Right cardiac atrium (tissue), 5 donors: ENCODE measurements at regions not wholly inside any gene's neighbourhood (a gene's known extent, or its start where the extent isn't known, plus 50 kb on each side); places are given as distances from the start of the nearest gene placed in this dataset.
A peak's percentile ranks its signal among the peaks of the same experiment; 100 is the strongest.

Experiments used
- ATAC-seq, 2 donors: fragments of 200-7000 bp; cut with Tn5 transposase; one replicate each; pipeline versions ENCODE4 v1.8.0 to v1.9.1; 2020; ENCODE audit warnings: moderate library complexity in 2 of 2, mild to moderate bottlenecking in 1 of 2
- DNase-seq, 3 donors: peaks; one replicate each; pipeline ENCODE4 v3.0.0-alpha.2; 2020
- H3K27ac ChIP-seq: one replicate; pipeline ENCODE4 v1.5.1; 2013; ENCODE audit warnings: mild to moderate bottlenecking, low read length, control low read depth, moderate library complexity
- H3K27me3 ChIP-seq: one replicate; pipeline ENCODE4 v1.6.1; 2013; ENCODE audit not compliant: control insufficient read depth, insufficient read depth
- H3K4me1 ChIP-seq: one replicate; pipeline ENCODE4 v1.6.1; 2013; ENCODE audit warnings: low read length; ENCODE audit not compliant: control insufficient read depth, insufficient read depth
- H3K4me3 ChIP-seq: one replicate; pipeline ENCODE4 v1.5.1; 2013; ENCODE audit warnings: low read length, control low read depth
- H3K9me3 ChIP-seq: one replicate; pipeline ENCODE4 v1.6.1; 2013; ENCODE audit warnings: low read length; ENCODE audit not compliant: control insufficient read depth
- WGBS: extraction: QIAGEN DNeasy Blood & Tissue Kit; methylation state at CpG from one replicate; pipeline ENCODE4 v1.1.7; 2013; 5-methylcytosine and 5-hydroxymethylcytosine counted together
- intact Hi-C, 4 donors: fragments of 100-400 bp; cut with DNase I; formaldehyde crosslinking; loops; one replicate each; pipeline versions ENCODE4 v1.11.0 to v1.14.0; 2022 to 2023
- donor health status: healthy with polysubstance abuse.
- donor health status: DM: no; HTN: yes; CAD: no.
- donor health status: DM: no; HTN: no; CAD: no.
- donor health status: DM: no; HTN: yes; CAD: no; lungs with severe emphysema.
- donor health status: DM: yes; HTN: yes; CAD: no.

GRCh38 chr9:108762348-108763055 is 93.3 kb downstream of the ACTL7B start:
- no peaks in the 10 kb centered on the region for H3K27me3 ChIP-seq
- intact Hi-C loops: loop anchor here in 2 of 4 donors (5.0 to 10.0 kb wide), 4 partner anchors 188 to 1295 kb away; no protein-coding TSS in a partner anchor
- H3K9me3 ChIP-seq: no peaks in the 10 kb centered on the region
- ATAC-seq: no peak
- H3K4me1 ChIP-seq: no peaks in the 10 kb centered on the region
- no peak overlapping the region for H3K27ac ChIP-seq
- no peak overlapping the region for H3K4me3 ChIP-seq
- 80% methylated on average over 13 of the region's 13 CpGs for WGBS
- DNase-seq: no peak

- ATAC-seq (peak; percentile 84 to 90), DNase-seq (peak; percentile 63 to 74 (median 68))
- H3K4me3 ChIP-seq: no peak overlapping the region
- H3K27ac ChIP-seq: no peak overlapping the region
- intact Hi-C loops: loop anchor here in 2 of 4 donors (5.0 to 10.0 kb wide), 4 partner anchors 187 to 1294 kb away; no protein-coding TSS in a partner anchor
- 25% methylated on average over 9 of the region's 9 CpGs for WGBS
- H3K4me1 ChIP-seq: no peaks in the 10 kb centered on the region
- no peaks in the 10 kb centered on the region for H3K9me3 ChIP-seq
- H3K27me3 ChIP-seq: no peaks in the 10 kb centered on the region
Observed at GRCh38 chr9:108761655-108762347, 94.0 kb downstream of the ACTL7B start.

DNA sequence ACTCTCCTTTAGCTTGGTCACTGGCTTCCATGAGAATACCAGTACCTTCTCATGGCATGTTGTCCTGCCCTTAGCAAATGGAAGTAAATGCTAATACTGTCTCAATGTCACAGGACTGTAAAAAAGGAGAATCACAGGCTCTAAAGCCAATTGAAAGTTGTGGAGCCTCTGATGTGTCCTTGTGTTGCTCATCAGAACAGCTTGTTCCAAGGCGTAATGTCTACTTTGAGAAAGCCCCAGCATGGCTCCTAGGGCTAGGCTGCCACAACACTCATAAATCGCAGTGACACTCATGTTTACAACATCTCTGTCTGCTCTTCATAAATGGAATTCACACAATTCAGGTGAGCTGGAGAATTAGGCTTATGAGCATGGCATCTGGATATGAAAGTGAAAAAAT is 94.9 kb downstream of the ACTL7B start:
- ATAC-seq (no peak), DNase-seq (no peak)
- Histone ChIP-seq H3K4me1 (no peaks in the 10 kb centered on the region), H3K9me3 (no peaks in the 10 kb centered on the region), H3K27ac (no peak overlapping the region), H3K27me3 (no peaks in the 10 kb centered on the region), H3K4me3 (no peak overlapping the region)
- 93% methylated on average over 2 of the region's 2 CpGs for WGBS
- intact Hi-C loops: loop anchor here in 2 of 4 donors (5.0 to 10.0 kb wide), 4 partner anchors 186 to 1294 kb away; no protein-coding TSS in a partner anchor

GRCh38 chr9:108759835-108760234 is 96.0 kb downstream of the ACTL7B start:
- no peak for ATAC-seq
- DNase-seq: no peak
- no peaks in the 10 kb centered on the region for H3K9me3 ChIP-seq
- H3K4me1 ChIP-seq: no peaks in the 10 kb centered on the region
- intact Hi-C loops: loop anchor here in 2 of 4 donors (5.0 to 10.0 kb wide), 4 partner anchors 185 to 1293 kb away; no protein-coding TSS in a partner anchor
- H3K27me3 ChIP-seq: no peaks in the 10 kb centered on the region
- no peak overlapping the region for H3K4me3 ChIP-seq
- H3K27ac ChIP-seq: no peak overlapping the region
- WGBS: 92% methylated on average over 2 of the region's 2 CpGs

- no peaks in the 10 kb centered on the region for H3K4me1 ChIP-seq
- no peaks in the 10 kb centered on the region for H3K27me3 ChIP-seq
- H3K9me3 ChIP-seq: no peaks in the 10 kb centered on the region
- 82% methylated on average over 3 of the region's 3 CpGs for WGBS
- H3K4me3 ChIP-seq: no peak overlapping the region
- ATAC-seq: no peak
- DNase-seq: no peak
- H3K27ac ChIP-seq: no peak overlapping the region
- intact Hi-C loops: no loop called here
Observed at GRCh38 chr9:108759399-108759798, 96.4 kb downstream of the ACTL7B start.

- intact Hi-C loops: no loop called here
- Histone ChIP-seq H3K27ac (no peak overlapping the region), H3K9me3 (no peaks in the 10 kb centered on the region), H3K4me1 (no peaks in the 10 kb centered on the region), H3K4me3 (no peak overlapping the region), H3K27me3 (no peaks in the 10 kb centered on the region)
- WGBS: 66% methylated on average over 3 of the region's 3 CpGs
- ATAC-seq (no peak), DNase-seq (no peak)
Observed at GRCh38 chr9:108756746-108757490, 98.9 kb downstream of the ACTL7B start.

DNA sequence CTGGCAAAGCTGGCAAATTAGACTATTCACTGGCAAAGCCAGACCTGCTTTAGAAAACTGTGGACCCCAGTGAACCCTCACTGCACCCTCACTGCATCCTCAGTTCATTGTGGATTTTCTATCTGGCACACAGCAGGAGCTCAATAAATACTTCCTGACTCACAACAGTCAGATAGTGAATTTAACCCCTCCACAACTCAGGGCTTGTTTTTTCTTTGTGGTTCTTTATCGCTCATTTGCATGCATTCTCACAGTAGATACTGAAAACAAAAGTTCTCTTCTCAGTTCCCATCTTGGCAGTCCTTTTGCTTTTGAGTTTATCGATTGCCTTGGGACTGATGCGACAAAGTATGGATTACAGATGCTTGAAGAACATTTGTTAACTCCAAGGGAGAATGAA is 99.8 kb downstream of the ACTL7B start:
- 59% methylated on average over 3 of the region's 3 CpGs for WGBS
- Histone ChIP-seq H3K9me3 (no peaks in the 10 kb centered on the region), H3K27me3 (no peaks in the 10 kb centered on the region), H3K4me3 (no peak overlapping the region), H3K4me1 (no peaks in the 10 kb centered on the region), H3K27ac (no peak overlapping the region)
- no peak for ATAC-seq
- no peak for DNase-seq
- intact Hi-C loops: no loop called here

DNA sequence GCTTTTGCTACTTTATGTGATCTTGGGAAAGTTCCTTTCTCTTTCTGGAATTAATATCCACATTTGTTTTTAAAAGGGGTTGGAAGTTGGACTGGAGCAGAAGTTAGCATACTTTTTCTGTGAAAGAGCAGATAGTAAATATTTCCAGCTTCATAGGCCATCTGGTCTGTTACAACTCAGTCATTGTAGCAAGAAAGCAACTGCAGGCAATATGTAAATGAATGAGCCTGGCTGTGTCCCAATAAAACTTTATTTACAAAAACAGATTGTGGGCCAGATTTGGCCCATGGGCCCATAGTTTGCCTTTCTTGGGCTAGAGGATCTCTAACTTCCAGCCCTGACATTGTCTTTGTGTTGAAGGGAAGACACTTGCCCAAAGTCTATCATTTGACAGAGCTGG is 104.4 kb downstream of the ACTL7B start:
- Histone ChIP-seq H3K27ac (no peak overlapping the region), H3K4me1 (no peaks in the 10 kb centered on the region), H3K9me3 (no peaks in the 10 kb centered on the region), H3K27me3 (no peaks in the 10 kb centered on the region), H3K4me3 (no peak overlapping the region)
- intact Hi-C loops: no loop called here
- DNase-seq (no peak), ATAC-seq (no peak)

GRCh38 chr9:108750661-108751215 is 105.0 kb downstream of the ACTL7B start:
- Histone ChIP-seq H3K9me3 (no peaks in the 10 kb centered on the region), H3K4me1 (no peaks in the 10 kb centered on the region), H3K27ac (no peak overlapping the region), H3K4me3 (no peak overlapping the region), H3K27me3 (no peaks in the 10 kb centered on the region)
- no peak for ATAC-seq
- intact Hi-C loops: no loop called here
- no peak for DNase-seq
- WGBS: 66% methylated on average over 6 of the region's 6 CpGs

DNA sequence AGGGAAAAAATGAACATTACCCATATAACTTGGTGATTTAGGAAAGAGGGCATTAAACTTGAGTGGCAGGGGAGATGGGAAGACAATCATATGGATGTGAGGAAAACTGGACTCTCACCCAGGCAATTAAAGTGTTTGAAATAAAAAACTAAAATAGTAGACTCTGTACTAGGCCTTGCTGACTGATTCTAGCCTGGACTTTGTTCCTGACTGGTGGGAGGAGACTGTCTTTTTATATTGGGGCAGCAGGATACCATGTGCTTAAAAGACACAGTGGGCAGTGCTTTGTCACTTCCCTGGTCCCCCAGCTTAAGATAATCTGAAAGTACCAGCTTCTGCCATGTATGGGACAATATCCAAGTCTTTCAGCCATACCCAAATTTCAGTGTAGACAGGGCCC is 107.0 kb downstream of the ACTL7B start:
- H3K27ac ChIP-seq: no peak overlapping the region
- H3K4me3 ChIP-seq: no peak overlapping the region
- no peaks in the 10 kb centered on the region for H3K4me1 ChIP-seq
- no peak for DNase-seq
- no peaks in the 10 kb centered on the region for H3K9me3 ChIP-seq
- ATAC-seq: no peak
- intact Hi-C loops: no loop called here
- no peaks in the 10 kb centered on the region for H3K27me3 ChIP-seq

DNA sequence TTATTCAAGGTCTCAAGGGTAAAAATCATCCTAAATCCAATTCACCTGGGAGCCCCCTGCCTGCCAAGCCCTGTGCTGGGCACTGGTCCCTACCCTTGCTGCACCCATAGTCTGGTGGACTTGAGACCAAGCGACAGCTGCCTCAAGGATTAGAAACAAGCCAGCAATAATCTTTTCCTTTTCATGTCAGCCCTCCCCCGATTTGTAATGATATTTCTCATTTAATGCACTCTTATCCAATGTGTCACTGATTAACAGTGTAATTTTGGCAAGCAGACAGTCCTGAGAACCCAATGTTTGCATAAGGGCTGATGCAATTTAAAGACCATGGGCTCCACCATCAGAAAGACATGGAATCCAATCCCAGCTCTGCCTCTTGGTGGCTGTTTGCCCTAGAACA is 108.9 kb downstream of the ACTL7B start:
- Histone ChIP-seq H3K9me3 (no peaks in the 10 kb centered on the region), H3K27me3 (no peaks in the 10 kb centered on the region), H3K27ac (no peak overlapping the region), H3K4me3 (no peak overlapping the region), H3K4me1 (no peaks in the 10 kb centered on the region)
- peak in 1 of 3 donors; percentile 51 for DNase-seq
- ATAC-seq: peak in 1 of 2 donors; percentile 29
- intact Hi-C loops: no loop called here
- WGBS: 41% methylated on average over 2 of the region's 2 CpGs
